ENCODE measurements at regions not wholly inside any gene's neighbourhood (a gene's known extent, or its start where the extent isn't known, plus 50 kb on each side); places are given as distances from the start of the nearest gene placed in this dataset.

GRCh38 chr3:194784361-194784760 lies 98.7 kb downstream of the FAM43A start:
- no peak for DNase-seq
- no CpG with 5 or more reads among the region's 5 CpGs for WGBS, 2 experiments (ENCODE audit: extremely low coverage in 2 of 2, insufficient read length in 1 of 2)

More at GRCh38 chr3:194784361-194784760, 98.7 kb downstream of the FAM43A start:
- Histone ChIP-seq H3K79me1 (ENCODE audit: low read depth in 1 of 2, low read length in 2 of 2) (no peaks in the 10 kb centered on the region), H3K27me3 (ENCODE audit: control insufficient read depth, insufficient read depth, low read length) (peaks cover 25% of the 10 kb centered on the region), H2BK20ac (ENCODE audit: low read depth, low read length) (no peak overlapping the region), H2BK15ac (ENCODE audit: low read depth, low read length) (no peak overlapping the region), H3K56ac (ENCODE audit: extremely low read depth, insufficient read depth, low read length) (no peak overlapping the region), H3K4me1 (ENCODE audit: control insufficient read depth, insufficient read depth, low read length) (no peaks in the 10 kb centered on the region), H4K5ac (ENCODE audit: low read depth, low read length) (no peak overlapping the region), H2BK120ac (ENCODE audit: low read depth, low read length) (no peak overlapping the region), H2BK5ac (ENCODE audit: low read depth, low read length, poor library complexity, severe bottlenecking) (no peak overlapping the region), H3K4ac (ENCODE audit: low read depth, low read length) (no peak overlapping the region), H4K8ac (ENCODE audit: low read depth in 2 of 2, low read length in 2 of 2) (no peak overlapping the region), H3K9me1 (ENCODE audit: insufficient read depth, low read length) (no peaks in the 10 kb centered on the region), H4K20me1 (ENCODE audit: insufficient read depth, low read length) (no peaks in the 10 kb centered on the region), H3K9me3 (ENCODE audit: control insufficient read depth, insufficient read depth, low read length) (no peaks in the 10 kb centered on the region), H3K4me3 (ENCODE audit: insufficient read depth, low read depth, low read length) (no peak overlapping the region), H2AK9ac (replicated peaks; ENCODE audit: low read depth, low read length, poor library complexity) (no peak overlapping the region), H3K14ac (replicated peaks; ENCODE audit: low read depth, low read length) (no peak overlapping the region), H3K18ac (ENCODE audit: low read depth, low read length) (no peak overlapping the region), H2AFZ (replicated peaks; ENCODE audit: low read length, poor library complexity) (no peak overlapping the region), H3K23ac (ENCODE audit: low read depth, low read length) (no peak overlapping the region), H3K4me2 (ENCODE audit: low read depth, low read length) (no peak overlapping the region), H4K91ac (ENCODE audit: insufficient read depth, low read depth, low read length) (no peak overlapping the region), H3K9ac (ENCODE audit: low read depth, low read length) (no peak overlapping the region), H3K27ac (ENCODE audit: insufficient read depth, low read length) (no peak overlapping the region), H2AK5ac (ENCODE audit: low read depth, low read length) (no peak overlapping the region), H3K36me3 (ENCODE audit: control insufficient read depth, insufficient read depth, low read length) (no peaks in the 10 kb centered on the region)
- in situ Hi-C loops (cut with MboI; ENCODE audit: low sequenced_read_pairs), result no loop called here
- intact Hi-C loops (cut with micrococcal nuclease), result loop anchor here (5.0 kb wide), 1 partner anchor 63 kb away; no protein-coding TSS in a partner anchor
- no peak for TF ChIP-seq MXI1 (IDR thresholded peaks at IDR 0.05; ENCODE audit: borderline replicate concordance, low read depth, low read length)
- TF ChIP-seq CHD1 (IDR thresholded peaks at IDR 0.05; ENCODE audit: low read depth, low read length), result no peak
- TF ChIP-seq RFX5 (IDR thresholded peaks at IDR 0.05; ENCODE audit: low read depth, low read length), result no peak
- ATAC-seq (ENCODE audit: low read depth), result no peak
- ChIA-PET CTCF (no interaction called here), POLR2A (ENCODE audit: unreplicated experiment) (no interaction called here)
- dilution Hi-C loops (cut with HindIII; ENCODE audit: low sequenced_read_pairs, unreplicated experiment), result no loop called here
- no TSS peak for BruUV-seq (replicated peaks)

Data from IMR-90 (cell line).